Kidney epithelial cell (primary cell): ENCODE measurements at regions not wholly inside any gene's neighbourhood (a gene's known extent, or its start where the extent isn't known, plus 50 kb on each side); places are given as distances from the start of the nearest gene placed in this dataset.
"Not testable (repeated sequence)": the region's sequence is repeated elsewhere in the genome, so short reads cannot be mapped to it uniquely, and the experiment has no call there.

ENCODE experiments used
- DNase-seq: peaks from one replicate; pipeline ENCODE4 v3.0.0-alpha.2; 2010; ENCODE audit warnings: low read depth
- H3K27me3 ChIP-seq: 2 replicates; pipeline ENCODE4 v1.6.0; 2011; ENCODE audit warnings: low read length; ENCODE audit not compliant: control insufficient read depth, insufficient read depth
- H3K36me3 ChIP-seq: 2 replicates; pipeline ENCODE4 v1.5.1; 2011; ENCODE audit warnings: low read length; ENCODE audit not compliant: control insufficient read depth, insufficient read depth
- H3K4me3 ChIP-seq: 2 replicates; pipeline ENCODE4 v1.5.1; 2011; ENCODE audit warnings: low read depth, mild to moderate bottlenecking, control low read depth, low read length
- CTCF ChIP-seq: IDR thresholded peaks from 2 replicates; pipeline ENCODE4 v1.5.1; 2011; ENCODE audit warnings: mild to moderate bottlenecking, moderate library complexity, low read length, control low read depth, inconsistent platforms; ENCODE audit not compliant: insufficient read depth, poor library complexity, severe bottlenecking

GRCh38 chr5:62097361-62097760, 208.6 kb upstream of the KIF2A start:
- no peaks in the 10 kb centered on the region for H3K36me3 ChIP-seq
- no peaks in the 10 kb centered on the region for H3K27me3 ChIP-seq
- H3K4me3 ChIP-seq = no peak overlapping the region
- no peak for DNase-seq
- no peak for TF ChIP-seq CTCF

GRCh38 chr5:62100201-62100600, 205.8 kb upstream of the KIF2A start:
- no peaks in the 10 kb centered on the region for H3K36me3 ChIP-seq
- DNase-seq = no peak
- no peak overlapping the region for H3K4me3 ChIP-seq
- no peak for TF ChIP-seq CTCF
- H3K27me3 ChIP-seq = no peaks in the 10 kb centered on the region

GRCh38 chr5:62103863-62104262, 202.1 kb upstream of the KIF2A start:
- H3K27me3 ChIP-seq, H3K36me3 ChIP-seq, DNase-seq, H3K4me3 ChIP-seq: not testable (repeated sequence)

GRCh38 chr5:62111428-62111827, 194.6 kb upstream of the KIF2A start:
- no peak for DNase-seq
- no peaks in the 10 kb centered on the region for H3K36me3 ChIP-seq
- H3K4me3 ChIP-seq = no peak overlapping the region
- no peaks in the 10 kb centered on the region for H3K27me3 ChIP-seq
- TF ChIP-seq CTCF = no peak

- Histone ChIP-seq H3K36me3 (no peaks in the 10 kb centered on the region), H3K27me3 (no peaks in the 10 kb centered on the region), H3K4me3 (no peak overlapping the region)
- no peak for DNase-seq
- no peak for TF ChIP-seq CTCF
Observed at GRCh38 chr5:62112689-62113228, 193.2 kb upstream of the KIF2A start.

GRCh38 chr5:62115014-62115413, 191.0 kb upstream of the KIF2A start:
- Histone ChIP-seq H3K27me3 (no peaks in the 10 kb centered on the region), H3K36me3 (no peaks in the 10 kb centered on the region), H3K4me3 (no peak overlapping the region)
- no peak for TF ChIP-seq CTCF
- DNase-seq = no peak

- H3K36me3 ChIP-seq = no peaks in the 10 kb centered on the region
- H3K27me3 ChIP-seq = no peaks in the 10 kb centered on the region
- H3K4me3 ChIP-seq = no peak overlapping the region
- DNase-seq = no peak
- TF ChIP-seq CTCF = no peak
Observed at GRCh38 chr5:62124266-62124665, 181.7 kb upstream of the KIF2A start.
